ENCODE measurements at regions not wholly inside any gene's neighbourhood (a gene's known extent, or its start where the extent isn't known, plus 50 kb on each side); places are given as distances from the start of the nearest gene placed in this dataset.

- no peak for DNase-seq
Measured at GRCh38 chr15:70547846-70548487, 215.4 kb downstream of the UACA start.

GRCh38 chr15:70545526-70545925 lies 217.8 kb downstream of the UACA start:
- no peak for DNase-seq

- DNase-seq: no peak
Measured at GRCh38 chr15:70541511-70541910, 221.8 kb downstream of the UACA start.

- DNase-seq: no peak
Measured at GRCh38 chr15:70539912-70540530, 223.3 kb downstream of the UACA start.

GRCh38 chr15:70539409-70539808 lies 223.9 kb downstream of the UACA start:
- no peak for DNase-seq

GRCh38 chr15:70538278-70538677 lies 225.1 kb downstream of the UACA start:
- no peak for DNase-seq

GRCh38 chr15:70535955-70536338 lies 227.4 kb downstream of the UACA start:
- DNase-seq: no peak

- peak; percentile 67 for DNase-seq
Measured at GRCh38 chr15:70535071-70535954, 228.0 kb downstream of the UACA start.

- DNase-seq: no peak
Measured at GRCh38 chr15:70533931-70534742, 229.2 kb downstream of the UACA start.

- DNase-seq: no peak
Measured at GRCh38 chr15:70532531-70533186, 230.7 kb downstream of the UACA start.

GRCh38 chr15:70531576-70531975 lies 231.8 kb downstream of the UACA start:
- DNase-seq: no peak

GRCh38 chr15:70530906-70531305 lies 232.5 kb downstream of the UACA start:
- DNase-seq: no peak

GRCh38 chr15:70530503-70530902 lies 232.9 kb downstream of the UACA start:
- no peak for DNase-seq

- no peak for DNase-seq
Measured at GRCh38 chr15:70530017-70530499, 233.3 kb downstream of the UACA start.

GRCh38 chr15:70528816-70529215 lies 234.5 kb downstream of the UACA start:
- DNase-seq: no peak

GRCh38 chr15:70528270-70528706 lies 235.1 kb downstream of the UACA start:
- DNase-seq: peak; percentile 65

GRCh38 chr15:70526974-70527325 lies 236.4 kb downstream of the UACA start:
- DNase-seq: no peak

- DNase-seq: no peak
Measured at GRCh38 chr15:70526221-70526973, 237.0 kb downstream of the UACA start.

- DNase-seq: no peak
Measured at GRCh38 chr15:70525551-70525950, 237.8 kb downstream of the UACA start.

GRCh38 chr15:70524470-70524869 lies 238.9 kb downstream of the UACA start:
- no peak for DNase-seq

- DNase-seq: no peak
Measured at GRCh38 chr15:70523616-70524015, 239.7 kb downstream of the UACA start.

- no peak for DNase-seq
Measured at GRCh38 chr15:70523192-70523591, 240.2 kb downstream of the UACA start.

Measured in stimulated activated CD4-positive, alpha-beta T cell treated with anti-CD3 and anti-CD28 coated beads, Interleukin-15, amount 100 ng/mL, for 24 hours (primary cell).